ENCODE measurements at regions not wholly inside any gene's neighbourhood (a gene's known extent, or its start where the extent isn't known, plus 50 kb on each side); places are given as distances from the start of the nearest gene placed in this dataset.

- DNase-seq (ENCODE audit: low spot score) = no peak
These were observed 194.3 kb downstream of the MYCN start for GRCh38 chr2:16134436-16135165.

GRCh38 chr2:16130906-16131400 is 190.6 kb downstream of the MYCN start:
- no peak for DNase-seq (ENCODE audit: low spot score)

GRCh38 chr2:16130541-16130880 is 190.2 kb downstream of the MYCN start:
- DNase-seq (ENCODE audit: low spot score) = no peak

GRCh38 chr2:16129716-16130540 is 189.6 kb downstream of the MYCN start:
- DNase-seq (ENCODE audit: low spot score) = no peak

- DNase-seq (ENCODE audit: low spot score) = no peak
These were observed 188.6 kb downstream of the MYCN start for GRCh38 chr2:16128746-16129610.

- DNase-seq (ENCODE audit: low spot score) = no peak
These were observed 187.6 kb downstream of the MYCN start for GRCh38 chr2:16127958-16128357.

- DNase-seq (ENCODE audit: low spot score) = no peak
These were observed 187.1 kb downstream of the MYCN start for GRCh38 chr2:16127276-16127940.

GRCh38 chr2:16126517-16127275 is 186.3 kb downstream of the MYCN start:
- DNase-seq (ENCODE audit: low spot score) = no peak

GRCh38 chr2:16125614-16126516 is 185.5 kb downstream of the MYCN start:
- no peak for DNase-seq (ENCODE audit: low spot score)

- no peak for DNase-seq (ENCODE audit: low spot score)
These were observed 184.7 kb downstream of the MYCN start for GRCh38 chr2:16124881-16125613.

GRCh38 chr2:16123856-16124780 is 183.8 kb downstream of the MYCN start:
- no peak for DNase-seq (ENCODE audit: low spot score)

- no peak for DNase-seq (ENCODE audit: low spot score)
These were observed 183.1 kb downstream of the MYCN start for GRCh38 chr2:16123421-16123820.

GRCh38 chr2:16122556-16122955 is 182.2 kb downstream of the MYCN start:
- no peak for DNase-seq (ENCODE audit: low spot score)

GRCh38 chr2:16121986-16122390 is 181.6 kb downstream of the MYCN start:
- no peak for DNase-seq (ENCODE audit: low spot score)

GRCh38 chr2:16121231-16121985 is 181.1 kb downstream of the MYCN start:
- DNase-seq (ENCODE audit: low spot score) = no peak

- no peak for DNase-seq (ENCODE audit: low spot score)
These were observed 180.3 kb downstream of the MYCN start for GRCh38 chr2:16120591-16121180.

GRCh38 chr2:16119741-16120140 is 179.4 kb downstream of the MYCN start:
- no peak for DNase-seq (ENCODE audit: low spot score)
